Spinal cord (tissue), 9 donors: ENCODE measurements at regions not wholly inside any gene's neighbourhood (a gene's known extent, or its start where the extent isn't known, plus 50 kb on each side); places are given as distances from the start of the nearest gene placed in this dataset.

Source experiments
- DNase-seq, 6 donors: peaks; one replicate each; pipeline versions ENCODE4 v3.0.0 to v3.0.0-alpha.2; 2013 to 2015; ENCODE audit warnings: low spot score in 6 of 6, low read depth in 4 of 6
- H3K27ac ChIP-seq: one replicate; pipeline ENCODE4 v1.5.1; 2013; ENCODE audit warnings: low read depth, low read length, control low read depth
- H3K27me3 ChIP-seq: one replicate; pipeline ENCODE4 v1.6.1; 2013; ENCODE audit warnings: low read length; ENCODE audit not compliant: control insufficient read depth, insufficient read depth
- H3K36me3 ChIP-seq: one replicate; pipeline ENCODE4 v1.6.1; 2013; ENCODE audit warnings: low read length; ENCODE audit not compliant: control insufficient read depth, insufficient read depth
- H3K4me1 ChIP-seq: one replicate; pipeline ENCODE4 v1.6.1; 2013; ENCODE audit warnings: low read length; ENCODE audit not compliant: control insufficient read depth, insufficient read depth
- H3K4me3 ChIP-seq: one replicate; pipeline ENCODE4 v1.5.1; 2013; ENCODE audit warnings: low read depth, low read length, control low read depth
- H3K9me3 ChIP-seq: one replicate; pipeline ENCODE4 v1.6.1; 2013; ENCODE audit warnings: low read length; ENCODE audit not compliant: control insufficient read depth, insufficient read depth
- WGBS: methylation state at CpG from one replicate; pipeline ENCODE4 v1.1.5; 2013; ENCODE audit warnings: missing lambda C conversion rate; ENCODE audit not compliant: insufficient coverage; 5-methylcytosine and 5-hydroxymethylcytosine counted together
- donor health status: healthy.

DNA sequence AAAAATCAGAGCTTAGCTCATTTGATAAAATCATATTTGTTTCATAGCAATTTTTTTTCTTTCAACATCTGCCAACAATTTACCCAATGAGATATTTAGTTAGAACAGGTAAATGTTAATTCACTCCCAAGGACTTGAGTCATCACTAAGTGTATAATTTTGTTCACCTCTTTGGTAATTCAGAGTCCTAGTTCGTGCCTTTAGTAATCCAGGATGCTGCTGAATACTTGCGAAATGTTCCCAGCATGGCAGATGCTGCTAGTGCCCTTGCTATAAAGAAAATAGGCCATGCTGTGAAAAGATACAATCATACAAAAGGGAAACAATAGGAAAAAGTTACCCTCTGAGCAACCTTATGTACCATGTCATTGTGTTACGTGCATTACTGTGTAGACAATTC lies 210.5 kb downstream of the CSNK1G3 start:
- no peaks in the 10 kb centered on the region for H3K4me1 ChIP-seq
- H3K36me3 ChIP-seq: no peaks in the 10 kb centered on the region
- H3K9me3 ChIP-seq: no peaks in the 10 kb centered on the region
- H3K4me3 ChIP-seq: no peak overlapping the region
- no CpG with 5 or more reads among the region's 3 CpGs for WGBS
- peak in 1 of 6 donors; percentile 43 for DNase-seq
- no peak overlapping the region for H3K27ac ChIP-seq
- no peaks in the 10 kb centered on the region for H3K27me3 ChIP-seq

DNA sequence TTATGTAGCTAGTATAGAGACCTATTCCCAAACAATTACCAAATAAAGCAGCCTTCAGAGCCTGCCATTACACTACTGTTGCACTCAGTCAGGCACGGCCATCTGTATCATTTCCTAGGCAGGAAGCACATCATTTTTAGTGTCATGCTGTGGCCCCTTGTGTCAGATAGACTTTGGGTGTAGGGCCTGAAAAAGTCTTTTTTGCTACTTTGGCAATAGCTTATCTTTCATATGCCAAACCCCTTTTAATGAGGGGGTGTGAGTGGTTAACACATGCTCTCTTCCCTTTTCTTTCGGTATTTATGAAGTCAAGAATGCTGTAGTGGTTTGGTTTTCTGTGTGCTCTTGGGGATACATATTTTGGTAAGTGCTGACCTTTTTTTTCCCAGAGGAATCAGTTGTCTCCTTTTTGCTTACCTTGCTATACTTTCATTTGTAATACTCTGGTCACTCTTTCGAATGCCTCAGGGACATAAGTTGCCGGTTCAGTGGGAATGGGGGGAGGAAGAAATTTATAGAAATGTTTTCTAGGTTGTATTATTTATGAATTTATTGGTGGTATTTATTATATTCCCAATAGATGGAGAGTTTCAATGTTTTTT lies 209.8 kb downstream of the CSNK1G3 start:
- no peak for DNase-seq
- H3K27ac ChIP-seq: no peak overlapping the region
- WGBS: 40% methylated on average over 1 of the region's 4 CpGs
- no peaks in the 10 kb centered on the region for H3K4me1 ChIP-seq
- no peak overlapping the region for H3K4me3 ChIP-seq
- H3K27me3 ChIP-seq: no peaks in the 10 kb centered on the region
- H3K36me3 ChIP-seq: no peaks in the 10 kb centered on the region
- H3K9me3 ChIP-seq: no peaks in the 10 kb centered on the region

DNA sequence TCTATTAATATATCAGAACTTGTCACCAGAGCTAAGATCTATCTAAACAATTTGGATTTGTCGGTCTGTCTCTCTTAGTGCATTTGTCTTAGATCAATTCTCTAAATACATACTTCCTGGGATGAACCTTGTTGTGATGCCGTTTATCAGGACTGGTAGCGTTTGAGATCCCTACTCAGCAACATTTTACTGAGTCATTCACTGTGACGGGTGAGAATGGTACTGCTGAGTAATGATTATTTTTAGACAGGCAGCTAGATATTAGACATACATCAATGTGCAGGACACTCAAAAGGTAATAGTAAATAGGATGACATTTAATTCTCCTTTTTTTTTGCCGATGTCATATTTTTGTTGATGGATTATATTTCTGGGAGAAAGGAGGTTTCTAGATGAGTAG lies 209.0 kb downstream of the CSNK1G3 start:
- H3K36me3 ChIP-seq: no peaks in the 10 kb centered on the region
- H3K9me3 ChIP-seq: no peaks in the 10 kb centered on the region
- H3K27me3 ChIP-seq: no peaks in the 10 kb centered on the region
- 100% methylated on average over 1 of the region's 5 CpGs for WGBS
- no peak overlapping the region for H3K27ac ChIP-seq
- H3K4me1 ChIP-seq: no peaks in the 10 kb centered on the region
- peak in 1 of 6 donors; percentile 58 for DNase-seq
- H3K4me3 ChIP-seq: no peak overlapping the region

DNA sequence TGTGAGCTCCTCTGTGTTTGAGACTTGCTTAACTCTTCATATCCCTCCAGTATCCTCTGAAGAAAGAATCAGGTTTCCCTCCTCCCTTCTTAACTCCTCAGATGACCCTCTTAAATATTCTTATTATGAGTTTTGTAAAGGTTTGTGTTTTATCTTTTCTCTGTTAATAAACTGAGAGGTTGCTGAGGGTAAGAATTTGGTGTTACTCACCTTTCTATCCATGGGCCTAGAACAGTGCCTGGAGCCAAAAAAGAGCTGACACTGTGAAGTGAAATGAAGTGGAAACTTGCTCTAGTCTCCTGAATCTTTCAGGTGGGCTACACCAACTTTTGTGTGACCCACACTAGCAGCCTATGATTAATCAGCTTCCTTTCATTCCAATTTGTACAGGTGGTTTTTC lies 208.4 kb downstream of the CSNK1G3 start:
- H3K27ac ChIP-seq: no peak overlapping the region
- H3K36me3 ChIP-seq: no peaks in the 10 kb centered on the region
- H3K4me1 ChIP-seq: no peaks in the 10 kb centered on the region
- no peaks in the 10 kb centered on the region for H3K9me3 ChIP-seq
- H3K27me3 ChIP-seq: no peaks in the 10 kb centered on the region
- no peak overlapping the region for H3K4me3 ChIP-seq
- DNase-seq: no peak

DNA sequence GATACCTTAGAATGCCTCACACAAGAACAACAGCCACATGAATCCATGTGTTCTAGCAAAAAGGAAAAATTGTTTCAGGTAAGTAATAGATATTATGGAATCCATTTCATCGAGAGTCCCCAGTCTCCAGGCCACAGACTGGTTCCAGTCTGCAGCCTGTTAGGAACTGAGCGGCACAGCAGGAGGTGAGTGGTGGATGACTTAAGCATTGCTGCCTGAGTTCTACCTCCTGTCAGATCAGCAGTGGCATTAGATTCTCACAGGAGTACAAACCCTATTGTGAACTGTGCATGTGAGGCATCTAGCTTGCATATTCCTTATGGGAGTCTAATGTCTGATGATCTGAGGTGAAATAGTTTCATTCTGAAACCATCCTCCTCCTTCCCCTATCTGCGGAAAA lies 207.0 kb downstream of the CSNK1G3 start:
- Histone ChIP-seq H3K27me3 (no peaks in the 10 kb centered on the region), H3K4me3 (no peak overlapping the region), H3K27ac (no peak overlapping the region), H3K36me3 (no peaks in the 10 kb centered on the region), H3K4me1 (no peaks in the 10 kb centered on the region), H3K9me3 (no peaks in the 10 kb centered on the region)
- 100% methylated on average over 2 of the region's 3 CpGs for WGBS
- no peak for DNase-seq

DNA sequence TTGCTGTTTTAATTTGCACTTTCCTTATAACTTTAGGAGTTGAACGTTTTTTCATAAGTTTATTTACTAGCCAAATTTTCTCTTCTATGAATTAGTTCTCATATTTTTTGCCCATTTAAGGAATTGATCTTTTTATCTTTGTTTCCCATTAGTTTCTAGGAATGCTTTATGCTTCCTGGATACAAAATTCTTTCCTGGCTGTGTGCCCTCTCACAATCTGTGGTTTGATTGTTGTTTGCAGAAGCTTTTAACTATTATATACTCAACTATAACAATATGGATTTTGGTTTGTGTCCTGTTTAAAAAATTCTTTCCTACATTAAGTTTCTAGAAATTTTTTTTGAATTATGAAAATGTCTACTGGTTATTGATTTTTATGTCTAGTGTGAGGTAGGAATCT lies 206.3 kb downstream of the CSNK1G3 start:
- Histone ChIP-seq H3K27me3 (no peaks in the 10 kb centered on the region), H3K9me3 (no peaks in the 10 kb centered on the region), H3K4me3 (no peak overlapping the region), H3K27ac (no peak overlapping the region), H3K4me1 (no peaks in the 10 kb centered on the region), H3K36me3 (no peaks in the 10 kb centered on the region)
- no CpG with 5 or more reads among the region's 1 CpG for WGBS
- peak in 1 of 6 donors; percentile 22 for DNase-seq

DNA sequence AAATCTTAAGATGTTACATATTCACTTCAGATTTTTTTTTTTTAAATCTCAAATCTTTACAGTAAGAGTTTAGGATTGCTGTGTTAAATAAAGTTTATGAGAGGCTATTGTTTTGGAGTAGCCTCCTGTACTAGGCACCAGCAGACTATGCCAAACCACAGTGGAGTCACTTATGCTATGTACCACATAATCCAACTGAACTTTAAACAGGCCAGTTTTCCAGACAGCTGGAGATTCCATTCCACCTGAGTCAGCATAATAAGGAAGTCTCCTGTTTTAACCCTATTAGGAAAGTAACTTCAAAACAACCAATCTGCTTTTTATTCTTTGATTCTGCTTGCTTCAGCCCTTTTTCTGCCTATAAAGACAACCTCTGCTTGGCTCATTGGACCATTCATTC lies 205.2 kb downstream of the CSNK1G3 start:
- no peak overlapping the region for H3K4me3 ChIP-seq
- no peaks in the 10 kb centered on the region for H3K4me1 ChIP-seq
- H3K36me3 ChIP-seq: no peaks in the 10 kb centered on the region
- no peaks in the 10 kb centered on the region for H3K9me3 ChIP-seq
- H3K27ac ChIP-seq: no peak overlapping the region
- no peak for DNase-seq
- no peaks in the 10 kb centered on the region for H3K27me3 ChIP-seq

DNA sequence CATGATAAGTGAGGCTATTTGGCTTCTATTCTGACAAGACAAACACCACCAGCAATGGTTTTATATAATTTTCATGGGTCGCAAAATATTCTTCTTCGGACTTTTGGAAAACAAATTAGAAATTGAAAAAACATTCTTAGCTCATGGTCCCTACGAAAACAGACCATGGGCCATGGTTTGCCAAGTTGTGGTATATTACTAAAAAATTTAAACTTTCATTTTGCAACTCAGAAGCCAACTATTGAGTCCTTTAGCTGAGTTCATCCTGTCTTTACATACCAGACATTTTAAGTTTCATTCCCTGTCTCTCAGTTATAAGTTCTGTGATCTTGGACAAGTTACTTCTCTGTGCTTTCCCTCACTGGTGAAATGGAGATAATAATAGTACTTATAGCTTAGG lies 198.1 kb downstream of the CSNK1G3 start:
- no peak overlapping the region for H3K27ac ChIP-seq
- DNase-seq: no peak
- no peaks in the 10 kb centered on the region for H3K4me1 ChIP-seq

DNA sequence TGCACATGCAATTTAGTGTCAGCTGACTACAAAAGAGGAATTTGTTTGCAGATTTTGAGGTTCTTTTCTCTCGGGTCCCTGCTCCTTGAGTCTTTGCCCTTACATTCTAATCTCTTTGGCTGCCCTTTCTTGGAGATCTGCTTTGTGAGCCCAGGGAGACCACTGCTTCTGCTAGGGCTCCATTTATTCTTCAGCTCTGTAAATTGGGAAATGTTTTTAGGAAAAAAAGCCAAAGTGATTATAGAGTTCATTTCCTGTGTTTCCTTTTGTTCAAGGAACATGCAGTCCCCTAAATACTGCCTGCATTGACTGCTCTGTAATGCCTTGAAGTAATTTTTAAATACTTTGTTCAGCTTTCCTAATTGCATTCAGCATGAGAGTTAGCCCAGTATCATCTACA lies 197.4 kb downstream of the CSNK1G3 start:
- Histone ChIP-seq H3K27me3 (no peaks in the 10 kb centered on the region), H3K4me1 (no peaks in the 10 kb centered on the region), H3K36me3 (no peaks in the 10 kb centered on the region), H3K4me3 (no peak overlapping the region), H3K27ac (no peak overlapping the region), H3K9me3 (no peaks in the 10 kb centered on the region)
- 0% methylated on average over 1 of the region's 1 CpG for WGBS
- peak in 1 of 6 donors; percentile 9 for DNase-seq

More for the DNA sequence above, 198.1 kb downstream of the CSNK1G3 start:
- no peaks in the 10 kb centered on the region for H3K9me3 ChIP-seq
- H3K36me3 ChIP-seq: no peaks in the 10 kb centered on the region
- H3K4me3 ChIP-seq: no peak overlapping the region
- H3K27me3 ChIP-seq: no peaks in the 10 kb centered on the region
- no CpG with 5 or more reads among the region's 3 CpGs for WGBS

DNA sequence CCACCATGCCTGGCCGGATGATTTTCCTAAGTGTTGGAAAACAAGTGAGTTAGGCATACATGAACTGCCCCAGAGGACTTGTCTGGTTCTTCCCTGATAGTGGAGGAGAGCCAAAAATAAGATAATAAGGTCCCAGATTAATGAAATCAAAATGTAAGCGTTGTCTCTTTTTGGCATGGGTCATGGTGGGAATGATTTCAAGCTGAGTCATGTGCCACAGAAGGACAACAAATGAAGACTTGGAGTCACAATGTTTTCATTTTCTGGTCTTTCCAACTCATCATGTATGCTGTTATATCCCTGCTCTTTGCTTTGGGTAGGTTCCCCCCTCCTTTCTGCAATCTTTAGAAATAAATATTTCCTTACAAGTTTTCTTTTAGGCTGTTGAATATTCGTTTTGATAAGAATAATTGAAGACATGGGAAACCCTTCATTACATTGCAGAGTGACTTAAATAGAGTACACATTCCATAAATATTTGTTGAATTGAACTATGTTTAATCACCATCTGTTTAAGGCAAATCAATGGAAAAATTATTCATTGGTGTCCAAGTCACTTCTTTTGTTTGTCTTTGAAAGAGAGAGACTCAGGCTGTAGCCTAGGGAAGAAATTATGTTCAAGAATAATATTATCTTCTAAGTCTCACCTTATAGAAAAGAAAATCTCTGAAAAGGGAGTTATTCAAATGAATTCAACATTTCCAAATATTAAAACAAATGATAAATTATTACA lies 196.3 kb downstream of the CSNK1G3 start:
- no peaks in the 10 kb centered on the region for H3K27me3 ChIP-seq
- peak in 1 of 6 donors; percentile 54 for DNase-seq
- no peak overlapping the region for H3K27ac ChIP-seq
- H3K36me3 ChIP-seq: no peaks in the 10 kb centered on the region
- WGBS: 65% methylated on average over 2 of the region's 3 CpGs
- H3K4me1 ChIP-seq: no peaks in the 10 kb centered on the region
- H3K9me3 ChIP-seq: no peaks in the 10 kb centered on the region
- no peak overlapping the region for H3K4me3 ChIP-seq
